ENCODE measurements at regions not wholly inside any gene's neighbourhood (a gene's known extent, or its start where the extent isn't known, plus 50 kb on each side); places are given as distances from the start of the nearest gene placed in this dataset.

DNA sequence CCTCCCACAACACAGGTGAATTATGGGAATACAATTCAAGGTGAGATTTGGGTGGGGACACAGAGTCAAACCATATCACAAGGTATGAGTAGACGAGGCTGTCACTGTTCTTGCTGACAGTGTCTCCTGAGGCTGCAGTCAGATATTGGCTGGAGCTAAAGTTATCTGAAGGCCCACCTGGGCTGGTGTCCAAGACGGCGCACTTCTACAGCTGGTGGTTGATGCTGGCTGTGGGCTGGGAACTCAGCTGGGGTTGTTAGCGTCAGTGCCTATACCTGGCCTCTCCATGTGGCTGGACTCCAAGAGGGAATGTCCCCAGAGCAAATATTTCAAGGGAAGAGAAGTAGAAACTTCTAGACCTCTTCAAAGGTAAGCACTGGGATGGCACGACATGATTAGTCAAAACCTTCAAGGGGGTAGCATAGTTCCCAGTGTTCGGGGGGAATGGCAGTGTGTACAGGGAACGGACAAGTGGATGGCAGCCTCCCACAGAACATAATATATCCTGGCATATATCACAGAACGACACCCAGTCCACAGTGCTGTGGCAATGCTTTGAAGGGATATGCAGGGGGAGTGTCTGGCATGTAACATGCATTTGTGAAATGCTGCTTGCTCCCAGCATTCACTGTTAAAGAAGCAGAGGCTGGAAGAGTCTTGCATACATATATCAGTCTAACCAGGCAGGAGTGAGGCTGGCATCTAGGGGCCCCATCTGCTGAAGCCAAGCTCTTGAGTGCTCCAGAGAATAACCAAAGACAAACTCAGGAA lies 126.7 kb upstream of the RFLNA start:
- POLR2A ChIA-PET: no interaction called here
- RAD21 ChIA-PET (ENCODE audit: low non-redundant PET in 1 of 2, low total read pairs in 2 of 2, uncharacterized antibody in 2 of 2, unreplicated experiment in 2 of 2): no interaction called here

More for the DNA sequence above, 126.7 kb upstream of the RFLNA start:
- H3K27ac ChIP-seq (ENCODE audit: low read depth, low read length): no peak overlapping the region
- intact Hi-C loops (cut with micrococcal nuclease): no loop called here
- H3K9me2 ChIP-seq (ENCODE audit: insufficient read depth): no peaks in the 10 kb centered on the region
- BruUV-seq (replicated peaks): no TSS peak
- DNase-seq (ENCODE audit: low read depth, low spot score) (no peak), ATAC-seq (no peak)
- H3K9me3 ChIP-seq (ENCODE audit: control insufficient read depth in 1 of 2, insufficient read depth in 1 of 2, low read depth in 1 of 2, low read length in 2 of 2): no peaks in the 10 kb centered on the region
- no peak overlapping the region for H3K9ac ChIP-seq (ENCODE audit: low read length)
- H3K4me1 ChIP-seq (ENCODE audit: control insufficient read depth in 1 of 2, insufficient read depth in 2 of 2, low read length in 2 of 2): no peaks in the 10 kb centered on the region; a peak in 1 of 4 replicates
- no peak overlapping the region for H2AFZ ChIP-seq (ENCODE audit: low read depth, low read length, poor library complexity, severe bottlenecking)
- H4K20me1 ChIP-seq (ENCODE audit: insufficient read depth): no peaks in the 10 kb centered on the region
- no peaks in the 10 kb centered on the region for H3K36me3 ChIP-seq (ENCODE audit: control insufficient read depth in 1 of 2, insufficient read depth in 2 of 2, low read length in 2 of 2)
- no peaks in the 10 kb centered on the region for H3K79me2 ChIP-seq (ENCODE audit: insufficient read depth, low read length)
- CTCF ChIA-PET: no interaction called here
- no peaks in the 10 kb centered on the region for H3K27me3 ChIP-seq (ENCODE audit: insufficient read depth, low read length)
- no peak overlapping the region for H3K4me3 ChIP-seq (replicated peaks in 1 of 2; ENCODE audit: low read depth in 1 of 2, low read length in 2 of 2)
- TF ChIP-seq CBX3 (IDR thresholded peaks at IDR 0.05; ENCODE audit: low read depth) (no peak), POLR2AphosphoS5 (IDR thresholded peaks at IDR 0.05; ENCODE audit: low read depth, low read length) (no peak), ZNF274 (IDR thresholded peaks at IDR 0.05; ENCODE audit: low read depth, low read length) (no peak), YY1 (IDR thresholded peaks at IDR 0.05; ENCODE audit: extremely low read depth, insufficient replicate concordance, low read depth, low read length) (no peak), JUND (IDR thresholded peaks at IDR 0.05) (no peak), EGR1 (IDR thresholded peaks at IDR 0.05; ENCODE audit: low read depth) (no peak), EZH2 (IDR thresholded peaks at IDR 0.05) (no peak), RAD21 (IDR thresholded peaks at IDR 0.05; ENCODE audit: low read depth) (no peak), ZFX (IDR thresholded peaks at IDR 0.05) (no peak), FOSL1 (IDR thresholded peaks at IDR 0.05; ENCODE audit: low read depth) (no peak), SRF (IDR thresholded peaks at IDR 0.05; ENCODE audit: low read depth) (no peak), EZH2phosphoT487 (IDR thresholded peaks at IDR 0.05; ENCODE audit: borderline replicate concordance) (no peak), POLR2A (IDR thresholded peaks at IDR 0.05; ENCODE audit: borderline replicate concordance, extremely low read depth, insufficient read depth, insufficient read length) (no peak), ELF1 (IDR thresholded peaks at IDR 0.05; ENCODE audit: borderline replicate concordance, low read depth) (no peak), TCF7L2 (IDR thresholded peaks at IDR 0.05; ENCODE audit: borderline replicate concordance, extremely low read depth, insufficient read depth, insufficient read length) (no peak), SP1 (IDR thresholded peaks at IDR 0.05; ENCODE audit: low read depth) (no peak), CEBPB (IDR thresholded peaks at IDR 0.05; ENCODE audit: low read depth) (no peak)
- TF ChIP-seq, protein P1, sequence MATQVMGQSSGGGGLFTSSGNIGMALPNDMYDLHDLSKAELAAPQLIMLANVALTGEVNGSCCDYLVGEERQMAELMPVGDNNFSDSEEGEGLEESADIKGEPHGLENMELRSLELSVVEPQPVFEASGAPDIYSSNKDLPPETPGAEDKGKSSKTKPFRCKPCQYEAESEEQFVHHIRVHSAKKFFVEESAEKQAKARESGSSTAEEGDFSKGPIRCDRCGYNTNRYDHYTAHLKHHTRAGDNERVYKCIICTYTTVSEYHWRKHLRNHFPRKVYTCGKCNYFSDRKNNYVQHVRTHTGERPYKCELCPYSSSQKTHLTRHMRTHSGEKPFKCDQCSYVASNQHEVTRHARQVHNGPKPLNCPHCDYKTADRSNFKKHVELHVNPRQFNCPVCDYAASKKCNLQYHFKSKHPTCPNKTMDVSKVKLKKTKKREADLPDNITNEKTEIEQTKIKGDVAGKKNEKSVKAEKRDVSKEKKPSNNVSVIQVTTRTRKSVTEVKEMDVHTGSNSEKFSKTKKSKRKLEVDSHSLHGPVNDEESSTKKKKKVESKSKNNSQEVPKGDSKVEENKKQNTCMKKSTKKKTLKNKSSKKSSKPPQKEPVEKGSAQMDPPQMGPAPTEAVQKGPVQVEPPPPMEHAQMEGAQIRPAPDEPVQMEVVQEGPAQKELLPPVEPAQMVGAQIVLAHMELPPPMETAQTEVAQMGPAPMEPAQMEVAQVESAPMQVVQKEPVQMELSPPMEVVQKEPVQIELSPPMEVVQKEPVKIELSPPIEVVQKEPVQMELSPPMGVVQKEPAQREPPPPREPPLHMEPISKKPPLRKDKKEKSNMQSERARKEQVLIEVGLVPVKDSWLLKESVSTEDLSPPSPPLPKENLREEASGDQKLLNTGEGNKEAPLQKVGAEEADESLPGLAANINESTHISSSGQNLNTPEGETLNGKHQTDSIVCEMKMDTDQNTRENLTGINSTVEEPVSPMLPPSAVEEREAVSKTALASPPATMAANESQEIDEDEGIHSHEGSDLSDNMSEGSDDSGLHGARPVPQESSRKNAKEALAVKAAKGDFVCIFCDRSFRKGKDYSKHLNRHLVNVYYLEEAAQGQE (IDR thresholded peaks at IDR 0.05; ENCODE audit: low read depth): no peak
- TF ChIP-seq, protein P2, sequence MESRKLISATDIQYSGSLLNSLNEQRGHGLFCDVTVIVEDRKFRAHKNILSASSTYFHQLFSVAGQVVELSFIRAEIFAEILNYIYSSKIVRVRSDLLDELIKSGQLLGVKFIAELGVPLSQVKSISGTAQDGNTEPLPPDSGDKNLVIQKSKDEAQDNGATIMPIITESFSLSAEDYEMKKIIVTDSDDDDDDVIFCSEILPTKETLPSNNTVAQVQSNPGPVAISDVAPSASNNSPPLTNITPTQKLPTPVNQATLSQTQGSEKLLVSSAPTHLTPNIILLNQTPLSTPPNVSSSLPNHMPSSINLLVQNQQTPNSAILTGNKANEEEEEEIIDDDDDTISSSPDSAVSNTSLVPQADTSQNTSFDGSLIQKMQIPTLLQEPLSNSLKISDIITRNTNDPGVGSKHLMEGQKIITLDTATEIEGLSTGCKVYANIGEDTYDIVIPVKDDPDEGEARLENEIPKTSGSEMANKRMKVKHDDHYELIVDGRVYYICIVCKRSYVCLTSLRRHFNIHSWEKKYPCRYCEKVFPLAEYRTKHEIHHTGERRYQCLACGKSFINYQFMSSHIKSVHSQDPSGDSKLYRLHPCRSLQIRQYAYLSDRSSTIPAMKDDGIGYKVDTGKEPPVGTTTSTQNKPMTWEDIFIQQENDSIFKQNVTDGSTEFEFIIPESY (IDR thresholded peaks at IDR 0.05; ENCODE audit: extremely low read depth, insufficient replicate concordance, low read length): no peak
- TF ChIP-seq, protein P3, sequence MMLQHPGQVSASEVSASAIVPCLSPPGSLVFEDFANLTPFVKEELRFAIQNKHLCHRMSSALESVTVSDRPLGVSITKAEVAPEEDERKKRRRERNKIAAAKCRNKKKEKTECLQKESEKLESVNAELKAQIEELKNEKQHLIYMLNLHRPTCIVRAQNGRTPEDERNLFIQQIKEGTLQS (IDR thresholded peaks at IDR 0.05): no peak
- H3K4me2 ChIP-seq (ENCODE audit: low read length): no peak overlapping the region
